Astrocyte (in vitro differentiated cells and primary cell): ENCODE measurements at regions not wholly inside any gene's neighbourhood (a gene's known extent, or its start where the extent isn't known, plus 50 kb on each side); places are given as distances from the start of the nearest gene placed in this dataset.
A peak's percentile ranks its signal among the peaks of the same experiment; 100 is the strongest.

Experiments
- DNase-seq: peaks from one replicate; pipeline ENCODE4 v3.0.0-alpha.2; 2010; ENCODE audit warnings: low read depth
- FAIRE-seq: peaks from 2 replicates; lab custom pipeline; 2011; peaks lifted over from hg19 to GRCh38; lab: Jason Lieb, UNC
- H2AFZ ChIP-seq: 2 replicates; pipeline ENCODE4 v1.6.0; 2012; ENCODE audit warnings: low read depth, low read length, inconsistent platforms
- H3K27ac ChIP-seq: 2 replicates; pipeline ENCODE4 v1.5.1; 2011; ENCODE audit warnings: low read depth, low read length, inconsistent platforms
- H3K27me3 ChIP-seq: 2 replicates; pipeline ENCODE4 v1.6.0; 2011; ENCODE audit warnings: low read length, inconsistent platforms; ENCODE audit not compliant: insufficient read depth
- H3K36me3 ChIP-seq: 2 replicates; pipeline ENCODE4 v1.5.1; 2011; ENCODE audit warnings: low read length, inconsistent platforms; ENCODE audit not compliant: insufficient read depth
- H3K4me1 ChIP-seq: 2 replicates; pipeline ENCODE4 v1.5.1; 2011; ENCODE audit warnings: low read length, inconsistent platforms; ENCODE audit not compliant: insufficient read depth
- H3K4me2 ChIP-seq: 2 replicates; pipeline ENCODE4 v1.6.0; 2012; ENCODE audit warnings: low read length, inconsistent platforms
- H3K4me3 ChIP-seq: 2 replicates; pipeline ENCODE4 v1.5.1; 2011; ENCODE audit warnings: low read depth, mild to moderate bottlenecking, low read length, inconsistent platforms; ENCODE audit not compliant: insufficient read depth
- H3K79me2 ChIP-seq: 2 replicates; pipeline ENCODE4 v1.6.0; 2012; ENCODE audit warnings: mild to moderate bottlenecking, low read length, inconsistent platforms; ENCODE audit not compliant: insufficient read depth
- H3K9ac ChIP-seq: 2 replicates; pipeline ENCODE4 v1.6.0; 2012; ENCODE audit warnings: mild to moderate bottlenecking, low read length, inconsistent platforms
- H3K9me3 ChIP-seq: 2 replicates; pipeline ENCODE4 v1.5.1; 2012; ENCODE audit warnings: low read depth, mild to moderate bottlenecking, low read length, inconsistent platforms; ENCODE audit not compliant: insufficient read depth
- H4K20me1 ChIP-seq: 2 replicates; pipeline ENCODE4 v1.6.0; 2012; ENCODE audit warnings: low read length, inconsistent platforms; ENCODE audit not compliant: insufficient read depth
- H3K27ac Mint-ChIP-seq: one replicate; pipeline ENCODE4 v1.8.0; 2021; ENCODE audit warnings: mild to moderate bottlenecking, mixed read lengths; ENCODE audit not compliant: unreplicated experiment
- H3K27me3 Mint-ChIP-seq: one replicate; pipeline ENCODE4 v1.8.0; 2021; ENCODE audit warnings: low read depth, mixed read lengths; ENCODE audit not compliant: unreplicated experiment
- H3K36me3 Mint-ChIP-seq: one replicate; pipeline ENCODE4 v1.8.0; 2021; ENCODE audit warnings: low read depth, mixed read lengths; ENCODE audit not compliant: unreplicated experiment
- H3K4me1 Mint-ChIP-seq: one replicate; pipeline ENCODE4 v1.8.0; 2021; ENCODE audit warnings: low read depth, mixed read lengths; ENCODE audit not compliant: unreplicated experiment
- H3K4me3 Mint-ChIP-seq: one replicate; pipeline ENCODE4 v1.8.0; 2021; ENCODE audit warnings: mild to moderate bottlenecking, moderate library complexity, mixed read lengths; ENCODE audit not compliant: unreplicated experiment
- H3K9me3 Mint-ChIP-seq: one replicate; pipeline ENCODE4 v1.8.0; 2021; ENCODE audit warnings: mild to moderate bottlenecking, mixed read lengths; ENCODE audit not compliant: unreplicated experiment
- CTCF ChIP-seq: IDR thresholded peaks from 2 replicates; pipeline ENCODE4 v1.5.1; 2011; ENCODE audit warnings: low read depth, mild to moderate bottlenecking, inconsistent platforms, low read length, moderate library complexity; ENCODE audit not compliant: insufficient read depth
- EZH2 ChIP-seq: IDR thresholded peaks from 2 replicates; pipeline ENCODE4 v1.6.1; 2012; ENCODE audit warnings: mild to moderate bottlenecking, low read length, inconsistent platforms; ENCODE audit not compliant: insufficient read depth

- Mint-ChIP-seq H3K27me3 (no peaks in the 10 kb centered on the region), H3K9me3 (no peaks in the 10 kb centered on the region), H3K4me1 (peaks cover 19% of the 10 kb centered on the region), H3K27ac (no peak overlapping the region), H3K36me3 (no peaks in the 10 kb centered on the region), H3K4me3 (no peak overlapping the region)
- H3K27me3 ChIP-seq, result no peaks in the 10 kb centered on the region
- no peaks in the 10 kb centered on the region for H4K20me1 ChIP-seq
- H3K9ac ChIP-seq, result no peak overlapping the region
- no peaks in the 10 kb centered on the region for H3K79me2 ChIP-seq
- DNase-seq, result no peak
- H3K27ac ChIP-seq, result no peak overlapping the region
- H3K4me1 ChIP-seq, result no peaks in the 10 kb centered on the region
- H3K4me3 ChIP-seq, result no peak overlapping the region
- H3K9me3 ChIP-seq, result no peaks in the 10 kb centered on the region
- no peak for FAIRE-seq
- H3K36me3 ChIP-seq, result no peaks in the 10 kb centered on the region
- no peak overlapping the region for H3K4me2 ChIP-seq
- H2AFZ ChIP-seq, result no peak overlapping the region
- TF ChIP-seq EZH2 (no peak), CTCF (no peak)
These were observed 140.0 kb upstream of the RAI14 start for GRCh38 chr5:34516166-34516565.

GRCh38 chr5:34516686-34517085 is 139.4 kb upstream of the RAI14 start:
- H3K4me1 ChIP-seq, result no peaks in the 10 kb centered on the region
- H3K27me3 ChIP-seq, result no peaks in the 10 kb centered on the region
- no peaks in the 10 kb centered on the region for H3K79me2 ChIP-seq
- Mint-ChIP-seq H3K27ac (no peak overlapping the region), H3K36me3 (no peaks in the 10 kb centered on the region), H3K4me3 (no peak overlapping the region), H3K27me3 (no peaks in the 10 kb centered on the region), H3K4me1 (peaks cover 17% of the 10 kb centered on the region), H3K9me3 (no peaks in the 10 kb centered on the region)
- H3K4me2 ChIP-seq, result no peak overlapping the region
- H3K27ac ChIP-seq, result no peak overlapping the region
- TF ChIP-seq EZH2 (no peak), CTCF (no peak)
- no peaks in the 10 kb centered on the region for H4K20me1 ChIP-seq
- DNase-seq (peak; percentile 43), FAIRE-seq (no peak)
- no peaks in the 10 kb centered on the region for H3K9me3 ChIP-seq
- no peak overlapping the region for H3K4me3 ChIP-seq
- H3K36me3 ChIP-seq, result no peaks in the 10 kb centered on the region
- no peak overlapping the region for H2AFZ ChIP-seq
- no peak overlapping the region for H3K9ac ChIP-seq

- H3K9me3 ChIP-seq, result no peaks in the 10 kb centered on the region
- no peak overlapping the region for H3K9ac ChIP-seq
- H4K20me1 ChIP-seq, result no peaks in the 10 kb centered on the region
- no peaks in the 10 kb centered on the region for H3K27me3 ChIP-seq
- no peak overlapping the region for H3K27ac ChIP-seq
- DNase-seq (peak; percentile 49), FAIRE-seq (no peak)
- no peak overlapping the region for H3K4me3 ChIP-seq
- H2AFZ ChIP-seq, result no peak overlapping the region
- no peaks in the 10 kb centered on the region for H3K36me3 ChIP-seq
- Mint-ChIP-seq H3K27me3 (no peaks in the 10 kb centered on the region), H3K36me3 (no peaks in the 10 kb centered on the region), H3K9me3 (no peaks in the 10 kb centered on the region), H3K4me1 (peaks cover 12% of the 10 kb centered on the region), H3K27ac (no peak overlapping the region), H3K4me3 (no peak overlapping the region)
- no peaks in the 10 kb centered on the region for H3K4me1 ChIP-seq
- TF ChIP-seq EZH2 (no peak), CTCF (no peak)
- H3K79me2 ChIP-seq, result no peaks in the 10 kb centered on the region
- H3K4me2 ChIP-seq, result no peak overlapping the region
These were observed 138.9 kb upstream of the RAI14 start for GRCh38 chr5:34517249-34517648.
